Glomerular endothelial cell (primary cell): ENCODE measurements at regions not wholly inside any gene's neighbourhood (a gene's known extent, or its start where the extent isn't known, plus 50 kb on each side); places are given as distances from the start of the nearest gene placed in this dataset.
"Not testable (repeated sequence)": the region's sequence is repeated elsewhere in the genome, so short reads cannot be mapped to it uniquely, and the experiment has no call there.

Experiments
- DNase-seq: peaks from one replicate; pipeline ENCODE4 v3.0.0-alpha.2; 2011; ENCODE audit warnings: low read depth, low spot score; ENCODE audit errors: extremely low read depth

- no peak for DNase-seq
These were observed 380.1 kb downstream of the ALG10 start for GRCh38 chr12:34402228-34402898.

- DNase-seq, result no peak
These were observed 380.8 kb downstream of the ALG10 start for GRCh38 chr12:34402899-34403705.

- no peak for DNase-seq
These were observed 381.5 kb downstream of the ALG10 start for GRCh38 chr12:34403706-34404376.

- DNase-seq, result no peak
These were observed 382.3 kb downstream of the ALG10 start for GRCh38 chr12:34404377-34405285.

- DNase-seq, result no peak
These were observed 383.3 kb downstream of the ALG10 start for GRCh38 chr12:34405286-34406227.

GRCh38 chr12:34406228-34406995 lies 384.1 kb downstream of the ALG10 start:
- DNase-seq, result no peak

- DNase-seq, result no peak
These were observed 384.7 kb downstream of the ALG10 start for GRCh38 chr12:34406996-34407300.

- DNase-seq, result no peak
These were observed 385.5 kb downstream of the ALG10 start for GRCh38 chr12:34407813-34408212.

GRCh38 chr12:34431509-34431908 lies 409.2 kb downstream of the ALG10 start:
- not testable (repeated sequence) for DNase-seq
